ENCODE measurements at regions not wholly inside any gene's neighbourhood (a gene's known extent, or its start where the extent isn't known, plus 50 kb on each side); places are given as distances from the start of the nearest gene placed in this dataset.
"Not testable (repeated sequence)": the region's sequence is repeated elsewhere in the genome, so short reads cannot be mapped to it uniquely, and the experiment has no call there.

DNA sequence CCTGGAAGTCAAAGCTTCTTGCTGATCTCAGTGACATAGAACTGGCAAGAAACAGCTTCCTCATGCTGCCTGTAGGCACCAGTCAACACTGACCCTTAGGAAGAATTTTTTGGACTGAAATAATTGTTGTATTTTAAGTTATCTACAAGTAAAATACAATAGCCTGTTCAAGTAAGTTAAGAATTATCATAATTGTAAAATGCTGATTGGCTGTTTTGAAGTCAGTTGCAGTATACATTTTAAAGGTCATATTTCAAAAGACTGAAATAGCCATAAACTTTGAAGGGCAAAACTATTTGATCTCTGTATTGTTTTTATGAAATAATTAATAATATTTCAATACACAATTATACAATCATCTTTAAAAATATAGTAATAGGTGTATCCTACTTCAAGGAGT, 794.9 kb downstream of the MAT2B start:
- DNase-seq (ENCODE audit: low read depth): no peak

DNA sequence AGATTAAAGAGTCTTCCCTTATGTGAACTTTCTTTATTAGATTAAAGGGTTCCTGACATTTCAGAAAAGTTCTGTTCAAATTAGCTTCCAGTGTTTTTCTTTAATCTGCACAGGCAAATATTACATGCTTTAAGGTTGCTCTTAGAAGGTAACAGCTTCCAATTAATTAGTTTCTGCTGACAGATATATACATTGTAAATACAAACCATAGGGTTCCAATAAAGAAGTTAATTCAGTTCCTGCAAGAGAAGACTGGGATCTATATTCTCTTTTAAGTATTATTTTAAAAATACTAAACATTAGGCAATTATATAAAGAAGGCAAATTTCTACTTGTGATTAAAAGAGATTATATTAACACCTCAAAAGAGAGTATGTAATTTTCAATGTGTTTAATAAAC, 795.7 kb downstream of the MAT2B start:
- DNase-seq (ENCODE audit: low read depth): no peak

DNA sequence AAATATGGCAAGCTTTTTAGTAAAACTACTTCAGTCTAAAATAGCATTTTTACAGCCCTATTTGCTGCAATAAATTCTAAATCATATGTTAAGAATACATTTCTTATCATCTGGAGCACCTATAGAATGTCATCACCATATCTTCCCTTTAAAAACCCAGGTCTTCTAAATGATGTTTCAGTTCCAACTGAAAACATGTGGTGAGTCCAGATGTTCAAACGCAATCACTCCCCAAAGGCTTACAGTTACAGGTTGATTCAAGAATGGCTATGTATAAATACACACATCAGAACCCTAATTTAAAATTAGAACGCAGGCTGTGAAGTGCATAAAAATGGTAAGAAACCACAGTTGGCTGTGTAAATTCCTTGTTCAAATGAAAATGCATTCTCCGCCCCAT, 796.3 kb downstream of the MAT2B start:
- no peak for DNase-seq (ENCODE audit: low read depth)

DNA sequence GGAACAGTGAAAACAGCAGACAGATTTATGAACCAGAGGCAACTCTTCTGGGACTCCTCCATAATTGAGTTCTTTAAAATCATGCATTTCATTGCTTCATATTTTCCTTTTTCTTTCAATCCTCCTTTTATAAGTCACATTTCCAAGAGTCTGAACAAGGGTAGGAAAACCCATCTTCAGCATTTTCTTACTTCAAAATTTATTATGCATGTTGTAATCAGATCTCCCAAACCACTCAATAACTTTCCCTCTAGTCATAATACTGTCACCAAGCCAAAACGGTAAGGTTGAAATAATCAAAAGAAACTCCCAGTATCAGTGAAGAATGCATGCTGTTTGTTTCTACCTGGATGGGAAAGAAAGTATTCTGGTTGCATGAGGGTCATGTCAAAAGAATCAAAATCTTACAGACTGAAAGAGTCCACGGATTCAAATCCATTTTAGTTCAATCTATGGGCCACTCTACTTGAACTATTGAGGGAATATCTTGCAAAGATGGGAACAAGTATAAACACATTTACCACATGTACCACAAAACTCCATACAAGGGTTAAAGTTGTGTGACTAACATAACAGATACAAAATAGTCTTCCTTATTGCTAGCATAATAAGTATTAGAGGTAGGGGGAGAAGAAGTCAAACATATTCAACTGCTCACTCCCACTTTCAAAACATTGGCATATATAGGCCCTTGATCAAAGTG, 797.3 kb downstream of the MAT2B start:
- peak; percentile 33 for DNase-seq (ENCODE audit: low read depth)

DNA sequence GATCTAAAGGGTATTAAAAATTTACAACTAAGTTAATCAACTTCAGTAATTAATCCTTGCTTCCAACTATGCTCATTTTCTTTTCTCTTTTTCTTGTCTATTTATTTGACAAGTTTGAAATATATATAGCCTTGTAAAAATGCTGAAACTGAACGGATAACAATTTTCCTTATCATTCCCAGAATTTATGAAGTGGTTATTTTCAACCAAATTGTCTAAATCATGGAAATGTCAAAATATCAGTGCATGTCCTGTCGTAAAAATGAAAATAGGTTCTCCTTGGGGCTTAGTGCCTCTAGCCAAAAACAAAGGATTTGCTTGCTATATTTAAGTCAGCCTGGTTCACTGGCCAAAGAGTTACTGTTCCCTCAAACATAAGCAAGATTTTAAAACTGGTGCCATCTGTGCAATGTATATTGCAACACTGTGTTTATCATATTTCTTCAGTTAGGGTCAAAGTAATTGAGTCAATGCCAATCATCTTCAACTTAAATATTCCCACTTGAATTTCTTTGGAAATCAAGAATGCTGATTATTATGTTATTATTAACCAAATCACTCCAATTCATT, 798.3 kb downstream of the MAT2B start:
- no peak for DNase-seq (ENCODE audit: low read depth)

DNA sequence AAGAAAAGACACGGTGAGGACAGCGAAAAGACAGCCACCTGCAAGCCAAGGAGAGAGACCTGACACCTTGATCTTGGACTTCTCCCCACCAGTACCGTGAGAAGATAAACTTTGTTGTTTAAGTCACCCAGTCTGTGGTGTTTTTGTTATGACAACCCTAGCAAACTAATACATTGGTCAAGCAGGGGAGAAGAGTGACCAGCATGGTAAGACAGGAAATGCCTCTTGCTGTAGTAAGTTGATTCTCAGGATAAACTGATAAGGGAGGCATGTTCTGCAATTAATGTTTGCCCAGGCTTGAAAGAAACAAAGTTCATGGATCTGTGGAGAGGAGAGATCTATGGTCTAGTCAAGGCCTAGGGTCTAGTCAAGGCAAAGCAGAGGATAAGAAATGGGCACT, 801.2 kb downstream of the MAT2B start:
- DNase-seq (ENCODE audit: low read depth): peak; percentile 31

DNA sequence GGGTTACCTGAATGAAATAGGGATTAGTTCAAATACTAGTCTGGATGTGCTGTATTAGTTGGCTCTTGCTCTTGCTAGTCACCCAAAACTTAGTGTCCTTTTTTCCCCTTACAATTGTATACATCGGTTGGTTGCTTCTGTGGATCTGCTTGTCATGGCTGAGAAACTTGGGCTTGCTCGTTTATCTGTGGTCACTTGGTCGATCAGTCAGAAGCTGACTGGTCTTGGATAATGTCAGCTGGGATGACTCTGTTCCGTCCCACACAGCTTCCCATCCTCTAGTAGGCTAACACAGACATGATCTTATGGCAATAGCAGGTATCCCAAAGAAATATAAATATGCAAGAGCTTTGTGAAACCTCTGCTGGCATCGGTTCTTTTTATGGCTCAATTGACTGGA, 807.4 kb downstream of the MAT2B start:
- DNase-seq (ENCODE audit: low read depth): no peak

DNA sequence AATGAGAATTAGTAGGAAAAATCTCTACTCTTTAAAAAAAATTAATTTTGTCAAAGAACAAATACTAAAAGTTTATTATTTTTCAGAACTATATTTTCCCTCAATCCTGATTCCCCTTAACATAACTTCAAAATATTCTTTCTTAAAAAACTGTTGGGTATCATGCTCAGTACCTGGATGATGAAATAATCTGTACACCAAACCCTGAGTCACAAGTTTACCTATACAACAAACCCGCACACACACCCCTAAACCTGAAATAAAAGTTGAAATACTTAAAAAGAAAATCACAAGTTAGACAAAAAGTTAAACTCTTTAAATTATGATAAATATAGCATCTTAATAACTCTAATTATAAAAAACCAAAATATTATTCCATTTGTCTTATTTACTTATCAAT, 812.3 kb downstream of the MAT2B start:
- DNase-seq (ENCODE audit: low read depth): no peak

DNA sequence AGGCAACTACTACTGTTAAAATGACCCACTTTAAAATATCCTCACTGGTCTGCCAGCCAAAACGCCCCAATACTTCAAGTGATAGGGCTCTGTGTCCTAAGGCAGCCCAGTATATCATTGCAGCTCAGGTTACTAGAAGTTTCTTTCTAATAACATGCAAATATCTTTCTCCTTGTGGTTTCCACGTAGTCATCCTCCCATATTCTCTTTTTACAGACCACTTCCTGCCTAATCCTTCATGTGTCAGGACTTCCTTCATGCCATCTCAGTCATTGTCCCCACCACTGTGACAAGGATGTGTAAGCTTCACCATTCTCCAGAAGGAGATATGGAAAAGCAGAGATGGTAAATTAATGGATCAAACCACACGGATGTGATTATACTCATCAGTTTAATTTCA, 813.7 kb downstream of the MAT2B start:
- DNase-seq (ENCODE audit: low read depth): no peak

DNA sequence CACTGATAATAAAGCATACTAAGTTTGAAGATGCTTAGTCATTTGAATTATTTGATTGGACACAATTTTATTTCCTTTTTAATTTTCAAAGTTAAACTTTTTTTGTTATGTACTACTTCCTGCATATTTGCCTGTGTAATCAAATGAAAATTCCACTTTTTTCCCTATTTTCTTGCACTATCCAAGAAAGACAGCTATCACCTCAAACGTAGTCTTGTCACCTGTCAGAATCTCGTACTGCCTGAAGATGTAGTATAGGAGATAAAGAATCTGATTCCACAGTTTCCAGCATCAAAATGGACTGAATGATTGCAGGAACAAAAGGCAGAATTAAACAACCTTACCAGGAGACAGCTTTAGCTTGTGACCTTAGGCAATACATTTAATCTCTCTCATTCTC, 818.8 kb downstream of the MAT2B start:
- no peak for DNase-seq (ENCODE audit: low read depth)

DNA sequence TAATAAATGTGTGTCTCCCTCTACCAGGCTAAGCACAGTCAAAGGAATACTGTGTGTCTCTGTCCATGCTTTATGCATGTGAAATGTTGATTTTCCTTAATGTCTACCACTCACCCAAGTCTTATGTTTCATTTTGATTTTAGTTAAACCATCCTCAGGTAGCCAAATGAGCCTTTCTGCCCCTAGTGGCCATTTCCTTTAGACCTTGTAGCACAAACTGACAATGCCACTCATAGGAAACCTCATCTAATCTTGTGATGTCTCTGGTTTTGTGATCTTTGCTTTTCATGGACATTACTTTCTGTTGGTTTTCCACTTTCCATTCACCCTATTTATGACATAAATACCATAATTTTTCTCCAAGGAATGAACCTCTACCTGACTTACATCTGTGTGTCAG, 820.8 kb downstream of the MAT2B start:
- no peak for DNase-seq (ENCODE audit: low read depth)

DNA sequence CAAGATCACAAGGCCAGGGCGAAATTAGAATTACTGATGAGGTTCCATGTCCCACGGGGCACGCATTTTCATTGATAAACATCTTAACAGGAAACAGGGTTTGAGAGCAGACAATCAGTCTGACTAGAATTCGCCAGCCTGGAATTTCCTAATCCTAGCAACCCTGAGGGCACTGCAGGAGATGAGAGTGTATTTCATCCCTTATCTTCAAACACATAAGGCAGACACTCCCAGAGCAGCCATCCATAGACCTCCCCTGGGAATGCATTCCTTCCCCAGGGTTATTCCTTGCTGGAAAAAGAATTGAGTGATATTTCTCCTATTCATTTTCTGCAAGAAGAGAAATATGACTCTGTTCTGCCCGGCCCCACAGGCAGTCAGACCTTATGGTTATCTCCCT, 821.7 kb downstream of the MAT2B start:
- not testable (repeated sequence) for DNase-seq (ENCODE audit: low read depth)

DNA sequence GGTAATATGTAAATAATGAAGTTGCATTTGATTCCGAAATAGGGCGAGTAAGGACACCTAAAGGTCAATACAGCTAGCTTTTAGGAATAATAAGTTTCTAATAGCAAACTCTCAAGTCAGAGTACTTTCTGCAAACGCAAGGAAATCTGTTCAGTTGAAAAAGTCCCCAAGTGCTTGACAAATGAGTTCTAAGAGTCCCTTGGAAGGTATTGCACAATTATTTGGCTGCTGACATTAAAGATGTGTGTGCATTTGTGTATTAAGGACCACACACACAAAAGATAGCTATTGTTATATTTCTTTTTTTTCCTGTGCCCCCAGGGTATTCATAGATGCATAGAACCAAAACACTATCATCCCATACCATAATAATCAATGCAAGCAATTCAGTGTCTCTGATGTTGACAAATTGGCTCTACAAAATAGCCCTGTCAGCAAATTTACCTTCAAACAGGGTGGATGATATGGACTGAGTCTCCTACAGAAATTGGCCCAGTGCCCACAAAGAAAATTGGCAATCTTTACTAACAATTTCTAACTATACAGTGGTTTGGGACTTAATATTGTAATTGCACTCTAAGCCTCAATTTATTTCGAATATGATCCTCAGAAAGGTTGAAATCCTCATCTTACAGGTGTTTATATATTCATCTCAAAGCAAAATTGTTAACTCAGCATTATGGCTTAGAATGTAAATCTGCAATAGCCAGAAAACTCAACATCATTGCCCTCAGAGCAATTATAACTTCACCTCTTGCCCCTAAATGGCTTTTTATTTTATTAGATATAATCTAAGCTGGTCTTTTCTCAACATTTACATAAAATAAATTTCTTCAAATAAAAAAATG, 827.2 kb downstream of the MAT2B start:
- DNase-seq (ENCODE audit: low read depth): no peak

DNA sequence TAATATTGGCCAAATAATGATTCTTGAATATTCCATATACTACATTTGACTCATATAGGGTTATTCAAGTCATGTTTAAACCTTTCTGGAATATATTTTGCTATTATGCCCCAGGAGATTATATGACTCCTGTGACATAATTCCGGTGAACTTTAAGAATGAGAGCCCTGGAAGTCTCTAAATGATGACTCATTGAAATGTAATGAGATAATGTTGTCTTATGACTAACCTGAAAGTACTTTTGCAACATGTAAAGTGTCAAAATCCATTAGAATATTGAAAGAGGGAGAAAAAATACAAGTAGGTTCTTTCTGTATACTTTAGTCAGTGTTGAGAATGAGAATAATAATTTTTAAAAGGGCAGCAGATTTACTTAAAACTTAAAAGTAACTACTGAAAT, 830.4 kb downstream of the MAT2B start:
- peak; percentile 76 for DNase-seq (ENCODE audit: low read depth)

DNA sequence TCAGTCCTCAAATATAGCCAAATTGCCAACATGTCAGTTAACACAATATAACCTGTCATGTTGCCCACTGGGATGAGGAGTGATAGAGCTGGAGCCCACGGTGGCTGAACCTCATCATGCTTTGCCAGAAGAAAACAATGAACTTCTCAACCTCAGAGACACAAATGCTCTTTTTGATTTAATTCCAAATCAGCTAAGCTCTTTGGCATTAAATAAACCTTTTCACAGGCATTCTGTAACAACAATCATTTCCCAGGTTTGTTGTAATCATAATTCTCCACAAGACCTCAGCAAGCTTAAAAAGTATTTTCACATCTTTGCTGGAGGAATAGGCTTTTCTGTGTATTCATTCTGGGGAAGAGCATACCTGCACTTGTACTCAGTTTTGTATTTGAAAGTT, 830.9 kb downstream of the MAT2B start:
- DNase-seq (ENCODE audit: low read depth): no peak

DNA sequence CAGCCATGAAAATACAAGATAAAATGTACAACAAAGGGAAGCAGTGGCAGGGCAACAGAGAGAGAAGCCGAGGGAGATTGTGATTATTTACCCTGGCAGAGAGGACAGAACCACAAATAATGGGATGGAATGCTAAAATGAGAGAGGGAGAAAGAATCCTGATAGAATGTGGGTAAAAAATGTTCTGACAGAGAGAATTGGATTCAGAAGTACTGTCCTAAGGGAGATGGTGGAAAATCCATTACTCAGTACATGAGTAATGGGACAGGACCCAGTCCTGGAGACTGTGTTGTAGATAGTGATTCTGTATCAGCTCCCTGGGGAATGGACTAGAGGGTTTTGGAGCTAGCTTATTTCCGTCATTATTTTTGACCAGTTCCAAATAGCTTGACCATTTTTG, 831.5 kb downstream of the MAT2B start:
- DNase-seq (ENCODE audit: low read depth): peak; percentile 41

DNA sequence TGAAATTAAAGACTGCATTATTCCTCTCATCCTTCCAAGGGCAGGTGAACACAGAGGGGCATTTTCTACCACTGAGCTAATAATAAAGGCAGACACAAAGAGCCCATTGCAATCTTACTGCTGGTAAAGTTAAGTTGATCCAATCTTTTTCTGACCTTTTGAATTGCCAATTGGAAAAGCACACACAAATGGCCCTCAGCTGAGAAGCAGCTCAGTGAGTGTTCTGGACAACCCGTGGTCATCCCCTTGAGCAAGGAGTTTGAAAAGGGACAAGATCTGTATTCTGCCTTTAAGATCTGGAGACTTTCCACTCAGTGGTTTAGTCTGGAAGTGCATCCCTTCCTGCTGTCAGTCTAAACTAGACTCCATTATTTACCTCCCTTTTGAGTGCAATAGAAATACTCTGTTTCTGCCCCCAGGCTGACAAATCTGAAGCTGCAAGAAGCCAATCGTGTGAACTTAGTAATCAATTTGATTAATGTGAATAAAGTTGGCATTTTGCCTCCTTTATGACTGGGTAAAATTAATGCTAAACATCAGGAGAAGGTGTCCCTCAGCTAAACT, 835.7 kb downstream of the MAT2B start:
- DNase-seq (ENCODE audit: low read depth): no peak

DNA sequence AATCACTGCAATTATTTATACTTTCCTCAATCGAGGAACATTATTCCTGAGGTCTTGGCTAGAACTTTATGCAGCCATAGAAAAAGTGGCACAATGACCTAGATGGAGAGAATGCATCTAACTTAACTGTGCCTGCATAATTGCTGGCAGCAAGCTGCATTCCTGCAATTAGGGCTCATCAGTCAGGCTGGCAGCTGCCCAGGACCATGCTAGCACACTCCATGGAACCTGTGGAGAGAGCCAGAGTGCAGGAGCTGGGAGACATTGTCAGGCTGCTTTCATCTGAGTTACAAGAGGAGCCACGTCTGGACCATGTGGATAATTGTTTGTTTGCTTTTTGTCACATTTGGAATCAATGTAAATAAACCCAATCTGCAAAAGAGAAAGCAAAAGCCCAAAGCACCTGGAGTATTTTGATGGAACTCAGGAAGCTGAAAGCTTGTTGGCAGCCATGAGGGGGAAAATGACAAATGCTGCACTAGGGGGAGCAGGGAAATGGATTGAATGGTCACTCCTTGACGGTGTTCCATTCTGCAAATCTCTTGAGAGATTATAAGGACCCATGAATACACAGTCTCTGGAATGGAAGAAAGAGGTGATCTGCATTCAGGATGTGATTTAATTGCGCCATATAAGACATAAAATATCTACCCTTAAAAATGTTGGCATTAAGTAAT, 839.9 kb downstream of the MAT2B start:
- DNase-seq (ENCODE audit: low read depth): peak; percentile 29

DNA sequence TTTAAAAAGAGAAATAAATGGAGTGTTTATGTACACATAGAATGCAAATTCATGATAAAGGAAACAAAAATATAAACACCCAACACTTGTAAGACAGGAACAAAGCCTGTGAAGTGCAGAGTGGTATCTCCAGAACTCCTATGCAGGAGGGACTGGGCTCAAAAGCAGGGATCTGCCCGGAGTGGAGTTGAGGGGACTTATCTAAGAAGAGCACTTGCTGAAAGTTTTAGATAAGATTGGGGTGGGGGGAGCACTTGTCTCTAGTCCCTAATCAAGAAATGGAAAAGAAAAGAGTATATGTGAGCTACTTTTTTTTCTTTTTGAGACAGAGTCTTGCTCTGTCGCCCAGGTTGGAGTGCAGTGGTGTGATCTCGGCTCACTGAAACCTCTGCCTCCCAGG, 840.4 kb downstream of the MAT2B start:
- DNase-seq (ENCODE audit: low read depth): no peak

DNA sequence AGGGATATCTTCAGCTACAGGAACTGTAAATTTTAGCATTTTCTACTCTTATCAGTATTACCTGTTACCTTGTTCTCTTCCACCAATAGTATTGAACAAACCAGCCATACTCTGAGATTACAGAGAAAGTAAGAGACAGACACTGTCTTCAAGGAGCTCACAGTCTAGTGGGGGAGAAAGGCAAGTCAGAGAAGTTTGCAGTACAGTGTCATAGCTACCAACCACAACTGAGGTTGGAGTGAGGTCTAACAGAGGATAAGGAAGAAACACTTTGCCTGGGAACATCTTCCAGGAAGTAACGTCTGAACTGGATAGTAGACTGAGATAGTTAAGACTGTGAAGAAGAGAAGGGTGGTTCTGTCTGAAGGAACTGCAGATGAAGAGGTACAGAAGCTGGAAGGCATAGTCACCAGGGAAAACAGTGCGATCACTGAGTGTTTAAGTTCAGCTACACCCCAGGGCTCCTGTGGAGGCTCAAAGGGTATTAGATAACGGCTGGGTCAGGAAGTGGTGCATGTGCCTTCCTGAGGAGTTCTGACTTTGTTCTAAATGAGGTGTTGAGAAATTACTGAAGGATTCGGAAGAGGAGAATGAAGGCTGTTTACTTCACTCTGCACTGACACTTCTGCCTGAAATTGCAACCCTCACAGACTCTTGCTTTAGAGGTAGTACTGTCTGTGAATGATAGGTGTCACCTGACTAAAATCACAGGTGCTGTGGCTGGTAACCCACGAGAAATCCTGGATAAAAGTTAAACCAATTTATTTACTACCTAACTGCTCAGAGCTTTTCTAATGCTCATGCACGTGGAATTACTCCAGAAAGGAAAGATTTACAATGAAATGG, 841.6 kb downstream of the MAT2B start:
- DNase-seq (ENCODE audit: low read depth): no peak

DNA sequence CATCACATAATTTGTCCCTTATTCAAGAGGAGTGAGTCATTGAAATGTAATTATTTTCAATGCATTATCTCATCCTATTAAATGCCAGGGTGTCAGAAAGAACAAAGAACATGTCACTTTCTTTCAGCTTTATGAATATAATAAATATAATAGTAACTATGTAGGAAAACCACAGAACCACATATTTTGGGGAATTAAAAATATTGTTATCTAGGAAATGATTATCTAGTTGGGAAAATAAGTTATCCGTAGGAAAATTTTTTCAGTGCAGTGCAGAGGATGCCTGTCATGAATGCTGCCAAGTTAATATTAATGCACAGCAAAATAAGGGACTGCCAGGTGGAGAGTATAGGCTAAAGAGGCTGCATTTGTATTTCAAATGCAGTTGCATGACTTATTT, 844.8 kb downstream of the MAT2B start:
- no peak for DNase-seq (ENCODE audit: low read depth)

Data from ELR (cell line).